Fibroblast of pulmonary artery (primary cell): ENCODE measurements at regions not wholly inside any gene's neighbourhood (a gene's known extent, or its start where the extent isn't known, plus 50 kb on each side); places are given as distances from the start of the nearest gene placed in this dataset.

Experiments used
- DNase-seq: peaks from one replicate; pipeline ENCODE4 v3.0.0-alpha.2; 2010; ENCODE audit warnings: low read depth
- H3K4me3 ChIP-seq: replicated peaks from 2 replicates; pipeline ENCODE4 v1.5.1; 2011; ENCODE audit warnings: low read depth, mild to moderate bottlenecking, control low read depth, low read length, moderate library complexity
- CTCF ChIP-seq: IDR thresholded peaks from 2 replicates; pipeline ENCODE4 v1.5.1; 2011; ENCODE audit warnings: mild to moderate bottlenecking, control low read depth, low read length, inconsistent platforms; ENCODE audit errors: missing control alignments

- no peak for TF ChIP-seq CTCF
- no peak for DNase-seq
- H3K4me3 ChIP-seq, result no peak overlapping the region
These were observed 181.8 kb upstream of the DAB2 start for GRCh38 chr5:39606591-39606990.

GRCh38 chr5:39605588-39606575 is 181.1 kb upstream of the DAB2 start:
- TF ChIP-seq CTCF, result no peak
- no peak overlapping the region for H3K4me3 ChIP-seq
- peak; percentile 29 for DNase-seq

GRCh38 chr5:39605145-39605544 is 180.4 kb upstream of the DAB2 start:
- TF ChIP-seq CTCF, result no peak
- no peak overlapping the region for H3K4me3 ChIP-seq
- no peak for DNase-seq

GRCh38 chr5:39604491-39604890 is 179.7 kb upstream of the DAB2 start:
- DNase-seq, result no peak
- TF ChIP-seq CTCF, result no peak
- H3K4me3 ChIP-seq, result no peak overlapping the region

- peak; percentile 76 for DNase-seq
- peak; percentile 57 for TF ChIP-seq CTCF
These were observed 175.1 kb upstream of the DAB2 start for GRCh38 chr5:39599721-39600431.

GRCh38 chr5:39598661-39599248 is 174.0 kb upstream of the DAB2 start:
- no peak for TF ChIP-seq CTCF
- no peak overlapping the region for H3K4me3 ChIP-seq
- no peak for DNase-seq

More at GRCh38 chr5:39599721-39600431, 175.1 kb upstream of the DAB2 start:
- no peak overlapping the region for H3K4me3 ChIP-seq
